ENCODE measurements at regions not wholly inside any gene's neighbourhood (a gene's known extent, or its start where the extent isn't known, plus 50 kb on each side); places are given as distances from the start of the nearest gene placed in this dataset.

DNA sequence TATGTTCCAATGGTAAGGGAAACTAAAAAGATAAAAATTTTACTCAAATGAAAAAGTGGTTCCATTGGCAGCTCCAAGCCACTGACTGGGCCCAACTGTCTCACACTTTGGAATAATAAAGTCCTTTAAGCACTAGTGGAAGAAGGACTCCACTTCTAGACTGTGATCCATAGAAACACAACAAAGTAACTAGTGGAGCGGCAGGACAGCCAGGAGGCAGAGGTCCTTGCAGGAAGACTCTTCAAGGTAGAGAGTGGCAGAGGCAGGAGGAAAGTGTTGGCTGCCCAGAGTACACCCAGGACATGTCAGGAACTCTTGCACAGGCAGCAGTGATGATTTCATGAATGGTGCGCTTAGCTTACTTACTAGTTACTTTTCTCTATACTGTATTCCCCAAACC is 65.0 kb upstream of the CCN6 start:
- DNase-seq, result no peak

DNA sequence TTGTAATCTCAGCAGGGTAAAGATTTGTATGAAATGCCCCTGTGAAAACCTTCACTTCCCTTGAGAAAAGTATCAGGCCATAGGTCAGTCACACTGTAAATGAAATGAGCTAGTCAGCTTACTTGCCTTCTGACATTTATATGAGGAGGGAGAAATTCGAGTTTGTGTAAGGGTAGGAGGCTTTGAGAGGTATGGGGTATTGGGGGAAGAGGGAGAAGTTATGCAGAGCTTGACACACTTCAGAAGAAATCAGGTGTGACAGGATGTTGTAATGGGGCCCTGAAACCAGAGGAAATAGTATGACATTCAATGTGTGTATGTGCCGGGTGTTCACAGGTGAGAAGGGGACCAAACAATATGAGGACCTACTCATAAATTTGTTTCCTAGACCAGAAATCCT is 64.2 kb upstream of the CCN6 start:
- DNase-seq, result no peak

DNA sequence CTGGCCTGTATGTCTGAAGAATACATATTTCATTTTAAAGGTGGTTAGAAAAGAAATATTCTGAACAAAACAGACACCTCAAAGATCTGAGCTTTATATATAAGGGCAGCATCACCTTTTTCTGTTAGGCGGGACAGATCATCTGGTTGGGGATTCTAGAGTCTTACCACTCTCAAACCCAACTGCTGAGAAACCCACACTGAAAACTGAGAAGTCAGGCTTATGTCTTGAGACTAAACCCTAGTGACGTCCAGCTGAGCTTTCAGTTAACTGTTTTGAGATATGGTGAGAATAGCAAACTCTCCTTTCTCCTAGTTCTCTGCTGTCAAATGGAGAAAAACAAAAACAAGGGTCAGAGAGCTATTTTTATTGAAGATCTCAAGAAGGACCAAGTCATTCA is 63.7 kb upstream of the CCN6 start:
- DNase-seq, result no peak

DNA sequence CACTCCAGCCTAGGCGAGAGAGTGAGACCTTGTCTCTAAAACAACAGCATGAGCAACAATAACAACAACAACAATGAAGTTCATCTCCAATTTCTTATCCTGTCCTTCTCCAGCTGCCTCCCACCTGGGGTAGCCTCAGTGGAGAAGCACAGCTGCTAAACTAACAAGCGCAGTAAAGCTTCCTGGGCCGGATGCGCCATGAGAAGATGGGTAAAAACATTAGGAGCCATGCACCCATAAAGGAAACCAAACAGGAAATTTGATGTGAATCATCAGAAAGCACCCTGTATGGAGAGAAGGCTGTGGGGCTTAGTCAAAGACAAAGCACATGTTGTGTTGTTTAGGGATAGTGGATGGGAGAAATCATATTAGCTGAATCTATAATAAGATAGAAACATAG is 61.1 kb upstream of the CCN6 start:
- DNase-seq, result peak; percentile 63

DNA sequence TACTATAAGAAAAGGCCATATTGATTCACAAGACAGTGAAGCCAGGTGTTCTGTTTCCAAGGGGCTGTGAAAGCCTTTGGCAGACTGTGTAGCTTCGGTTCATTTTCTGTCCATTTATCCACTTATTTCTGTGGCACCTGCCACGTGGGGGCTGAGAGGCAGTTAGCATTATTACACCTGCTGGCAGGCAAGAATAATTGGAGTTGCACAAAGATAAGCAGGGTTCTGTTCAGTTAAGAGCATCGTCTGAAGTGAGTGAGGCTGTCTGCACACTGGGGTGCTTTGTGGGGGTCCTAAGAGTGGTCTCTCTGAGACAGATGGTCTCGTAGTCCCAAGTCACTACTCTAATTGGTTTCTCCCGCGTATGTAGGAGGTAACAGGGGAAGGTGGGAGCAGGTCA is 60.6 kb upstream of the CCN6 start:
- no peak for DNase-seq

DNA sequence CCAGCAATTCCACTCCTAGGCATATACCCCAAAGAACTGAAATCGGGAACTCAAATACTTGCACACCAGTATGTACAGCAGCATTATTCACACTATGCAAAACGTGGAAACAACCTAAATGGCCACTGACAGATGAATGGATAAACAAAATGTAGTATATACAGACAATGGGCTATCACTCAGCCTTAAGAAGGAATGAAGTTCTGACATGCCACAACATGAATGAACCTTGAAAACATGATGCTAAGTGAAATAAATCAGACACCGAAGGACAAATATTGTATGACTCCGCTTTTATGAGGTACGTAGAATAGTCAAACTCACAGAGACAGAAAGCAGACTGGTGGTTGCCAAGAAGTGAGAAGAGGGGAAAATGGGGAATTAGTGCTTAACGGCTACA is 59.1 kb upstream of the CCN6 start:
- DNase-seq, result no peak

DNA sequence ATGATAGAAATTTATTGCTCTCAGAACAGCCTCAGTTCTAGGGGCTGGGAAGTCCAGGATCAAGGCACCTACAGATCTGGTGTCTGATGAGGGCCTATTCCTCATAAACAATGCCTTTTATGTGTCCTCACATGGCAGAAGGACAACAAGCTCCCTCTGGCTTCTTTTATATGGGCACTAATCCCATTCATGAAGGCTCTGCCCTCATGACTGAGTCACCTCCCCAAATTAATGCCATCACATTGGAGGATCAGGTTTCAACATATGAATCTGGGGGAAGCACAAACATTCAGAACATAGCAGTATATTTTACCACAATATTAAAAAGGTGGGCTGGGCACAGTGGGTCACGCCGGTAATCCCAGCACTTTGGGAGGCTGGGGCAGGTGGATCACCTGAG is 58.5 kb upstream of the CCN6 start:
- no peak for DNase-seq

DNA sequence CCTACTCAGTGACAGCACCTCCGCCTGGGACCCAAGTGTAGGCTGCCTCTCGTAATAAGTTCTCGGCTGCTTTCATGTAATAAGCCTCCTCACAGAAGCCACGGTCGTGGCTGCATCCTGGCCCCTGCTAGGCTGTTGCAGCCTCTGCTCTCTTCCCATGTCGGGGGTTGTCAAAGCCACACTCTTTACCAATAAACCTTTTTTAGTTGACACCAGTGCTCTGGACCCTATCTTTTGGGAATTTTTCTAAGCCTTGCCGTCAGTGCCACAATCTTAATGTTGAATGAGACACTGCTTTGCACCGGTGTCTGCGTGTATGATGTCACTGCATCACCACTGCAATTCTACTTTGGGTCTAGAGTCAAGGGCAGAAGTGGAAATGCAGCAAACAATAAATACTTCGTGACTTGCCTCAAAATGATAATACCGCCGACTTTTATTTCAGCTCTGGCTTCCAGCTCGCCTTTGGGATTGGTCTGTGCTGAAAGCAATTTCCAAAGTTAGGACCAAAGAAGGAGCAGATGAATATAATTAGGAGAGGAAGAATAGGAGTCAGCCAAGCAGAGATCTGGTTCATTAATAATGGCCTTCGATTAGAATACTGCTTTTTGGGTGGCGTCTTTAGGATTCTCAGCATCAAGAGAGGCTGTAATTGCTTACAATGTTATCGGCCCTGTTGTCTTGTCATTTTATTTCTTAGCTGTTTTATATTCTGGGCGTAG is 57.6 kb upstream of the CCN6 start:
- DNase-seq, result no peak

DNA sequence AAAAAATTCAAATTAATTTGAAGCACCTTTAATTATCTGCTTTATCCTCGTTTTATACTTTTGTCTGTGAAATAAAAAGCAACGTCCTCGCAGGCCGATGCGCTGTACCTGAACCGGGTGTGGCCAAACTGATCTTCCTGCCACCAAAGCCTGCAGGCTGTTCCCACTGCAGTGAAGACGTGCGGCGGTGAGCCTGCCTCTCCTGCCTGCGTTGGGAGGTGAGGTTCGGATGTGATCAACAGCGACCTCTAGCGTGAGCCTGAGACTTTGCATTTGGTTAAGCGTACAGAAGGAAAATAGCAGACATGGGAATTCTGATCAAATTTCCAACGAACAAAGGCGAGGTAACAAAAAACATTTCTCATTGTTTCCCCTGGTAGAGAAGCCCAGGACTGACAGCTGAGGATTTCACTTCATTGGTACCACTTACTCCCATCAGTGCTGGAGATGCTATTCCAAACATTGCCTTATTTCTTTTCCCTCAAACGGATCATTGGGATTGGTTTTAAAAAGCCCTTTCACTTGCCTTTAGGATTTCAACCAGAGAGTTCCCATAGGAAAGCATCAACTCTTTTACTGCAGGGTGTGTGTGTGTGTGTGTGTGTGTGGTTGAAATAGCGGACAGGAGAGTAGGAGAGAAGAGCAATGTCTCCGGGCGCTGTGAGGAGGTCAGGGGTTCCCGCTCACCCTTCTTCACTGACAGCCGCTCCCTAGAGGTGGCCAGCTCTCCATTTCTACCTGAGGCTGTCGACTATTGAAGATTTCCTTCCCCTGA is 56.6 kb upstream of the CCN6 start:
- DNase-seq, result peak; percentile 84

DNA sequence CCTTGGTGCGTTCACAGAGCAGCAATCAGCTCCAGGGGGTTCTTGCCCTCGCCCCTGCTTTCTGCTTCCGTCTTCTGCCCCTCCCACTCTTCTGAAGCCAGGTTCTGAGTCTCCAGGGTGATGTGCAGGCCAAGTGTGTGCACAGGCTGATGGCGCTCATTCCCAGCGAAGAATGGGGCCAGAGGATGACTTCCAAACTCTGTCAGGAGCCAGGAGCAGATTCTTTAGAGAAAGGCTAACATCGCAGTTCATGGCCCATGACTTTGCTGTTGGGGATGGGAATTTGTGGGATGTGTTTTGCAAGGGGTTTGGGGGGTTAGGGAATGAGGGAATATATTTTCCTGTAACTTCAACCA is 56.1 kb upstream of the CCN6 start:
- DNase-seq, result no peak

DNA sequence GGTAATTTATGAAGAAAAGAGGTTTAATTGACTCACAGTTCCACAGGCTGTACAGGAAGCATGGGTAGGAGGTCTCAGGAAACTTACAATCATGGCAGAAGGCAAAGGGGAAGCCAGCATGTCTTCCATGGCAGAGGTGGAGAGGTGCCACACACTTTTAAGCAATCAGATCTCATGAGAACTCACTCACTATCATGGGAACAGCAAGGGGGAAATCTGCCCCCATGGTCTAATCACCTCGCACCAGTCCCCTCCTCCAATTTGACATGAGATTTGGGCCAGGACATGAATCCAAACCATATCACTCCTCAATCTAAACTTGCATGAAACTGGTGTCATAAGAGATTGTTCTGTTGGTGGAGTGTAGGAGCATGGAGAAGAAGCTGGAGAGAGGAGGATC is 51.6 kb upstream of the CCN6 start:
- DNase-seq, result no peak
